ENCODE measurements at regions not wholly inside any gene's neighbourhood (a gene's known extent, or its start where the extent isn't known, plus 50 kb on each side); places are given as distances from the start of the nearest gene placed in this dataset.
"Not testable (repeated sequence)": the region's sequence is repeated elsewhere in the genome, so short reads cannot be mapped to it uniquely, and the experiment has no call there.

DNA sequence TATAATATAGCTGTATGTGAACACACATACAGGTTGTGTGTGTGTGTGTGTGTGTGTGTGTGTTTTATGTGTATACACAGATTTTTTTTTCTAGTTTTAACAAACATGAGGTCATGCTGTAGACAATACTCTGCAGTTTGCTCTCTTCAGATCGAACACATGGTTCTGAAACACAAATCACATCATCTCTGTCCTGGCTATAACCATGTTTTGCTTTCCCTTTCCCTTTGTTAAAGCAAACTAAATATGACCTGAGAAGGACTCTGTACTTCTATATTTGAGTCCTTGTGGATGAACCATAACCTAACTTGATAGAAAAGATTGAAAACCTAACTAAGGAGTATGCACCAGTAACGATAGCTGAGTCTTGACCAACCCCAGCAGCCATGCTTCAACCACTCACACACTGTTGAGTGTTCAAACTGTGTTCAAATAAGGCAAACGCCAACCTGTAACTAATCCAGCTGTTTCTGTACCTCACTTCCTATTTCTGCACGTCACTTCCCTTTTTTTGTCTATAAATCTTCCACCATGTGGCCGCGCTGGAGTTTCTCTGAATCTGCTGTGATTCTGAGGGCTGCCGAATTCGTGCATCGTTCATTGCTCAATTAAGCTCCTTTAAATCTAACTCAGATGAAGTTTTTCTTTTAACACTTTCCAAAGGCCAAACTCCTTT lies 303.8 kb downstream of the HS3ST3B1 start:
- no peak for DNase-seq

DNA sequence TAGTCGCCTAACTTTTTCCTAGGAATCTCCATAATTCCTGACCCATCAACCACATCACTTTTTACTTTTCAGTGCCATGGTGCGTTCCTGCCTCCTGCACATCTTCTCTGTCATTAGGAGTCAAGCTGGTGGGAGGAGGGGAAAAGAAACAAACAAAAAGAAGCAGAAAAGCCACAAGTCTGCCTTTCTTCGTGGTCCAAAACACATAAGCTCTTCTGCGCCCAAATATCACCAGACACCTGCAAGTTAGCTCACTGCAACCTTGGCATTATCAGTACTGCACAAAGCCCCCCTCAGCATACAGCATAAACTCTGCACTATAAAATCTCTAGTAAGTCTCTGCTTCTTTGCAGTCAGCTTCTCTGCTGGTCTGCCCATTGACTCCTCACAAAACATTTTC lies 295.3 kb downstream of the HS3ST3B1 start:
- no peak for DNase-seq

DNA sequence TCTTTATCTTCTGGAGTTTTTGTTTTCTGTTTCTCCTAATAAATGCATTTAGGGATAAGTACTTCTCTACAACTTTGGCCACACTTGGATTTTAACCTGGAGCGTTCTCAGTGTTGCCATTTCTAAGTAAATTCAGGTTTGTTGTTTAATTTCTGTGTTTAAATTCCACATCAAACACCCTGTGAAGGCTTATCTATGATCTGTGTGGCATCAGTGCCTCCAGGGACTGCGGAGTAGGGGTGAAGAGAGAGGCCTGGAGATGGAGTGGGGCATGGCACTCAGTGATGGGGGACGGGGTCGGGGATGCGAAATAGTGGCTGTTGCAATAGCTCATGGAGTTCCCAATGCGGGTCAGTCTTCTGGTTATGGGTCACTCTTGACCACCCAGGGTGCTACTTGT lies 294.8 kb downstream of the HS3ST3B1 start:
- no peak for DNase-seq

DNA sequence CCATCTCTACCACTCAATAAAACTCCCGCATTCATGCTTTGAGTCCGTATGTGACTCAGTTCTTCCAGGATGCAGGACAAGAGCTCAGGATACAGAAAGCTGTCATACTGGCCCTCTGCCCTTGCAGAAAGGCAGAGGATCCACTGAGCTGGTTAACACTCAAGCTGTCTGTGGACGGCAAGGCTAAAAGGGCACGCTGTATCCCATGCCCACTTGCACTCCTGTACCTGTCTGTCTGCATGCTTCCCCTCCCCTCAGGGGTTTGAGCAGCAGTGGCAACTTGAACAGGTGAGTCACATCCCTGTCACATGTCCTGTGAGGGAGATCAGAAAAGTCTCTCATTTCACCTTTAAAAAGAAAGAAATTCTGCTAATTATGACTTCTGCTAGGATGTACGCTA lies 293.8 kb downstream of the HS3ST3B1 start:
- no peak for DNase-seq

DNA sequence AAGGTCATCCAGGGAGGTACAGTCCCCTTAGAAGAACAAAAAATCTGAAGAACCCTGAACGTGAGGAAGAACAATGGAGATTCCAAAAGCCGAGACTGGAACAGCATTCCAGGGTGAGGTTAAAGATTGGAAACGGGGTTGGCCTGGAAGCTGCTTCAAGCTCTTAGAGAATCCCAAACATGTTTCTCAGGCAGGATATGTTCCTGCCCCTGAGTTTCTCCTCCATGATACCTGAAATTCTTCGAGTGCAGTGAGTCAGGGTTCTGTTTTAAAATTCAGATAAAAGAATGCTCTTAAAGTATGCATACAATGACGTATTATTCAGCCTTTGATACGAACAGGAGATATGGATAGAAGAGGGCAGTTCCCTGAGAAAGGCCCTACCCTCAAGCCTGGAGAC lies 293.1 kb downstream of the HS3ST3B1 start:
- no peak for DNase-seq

DNA sequence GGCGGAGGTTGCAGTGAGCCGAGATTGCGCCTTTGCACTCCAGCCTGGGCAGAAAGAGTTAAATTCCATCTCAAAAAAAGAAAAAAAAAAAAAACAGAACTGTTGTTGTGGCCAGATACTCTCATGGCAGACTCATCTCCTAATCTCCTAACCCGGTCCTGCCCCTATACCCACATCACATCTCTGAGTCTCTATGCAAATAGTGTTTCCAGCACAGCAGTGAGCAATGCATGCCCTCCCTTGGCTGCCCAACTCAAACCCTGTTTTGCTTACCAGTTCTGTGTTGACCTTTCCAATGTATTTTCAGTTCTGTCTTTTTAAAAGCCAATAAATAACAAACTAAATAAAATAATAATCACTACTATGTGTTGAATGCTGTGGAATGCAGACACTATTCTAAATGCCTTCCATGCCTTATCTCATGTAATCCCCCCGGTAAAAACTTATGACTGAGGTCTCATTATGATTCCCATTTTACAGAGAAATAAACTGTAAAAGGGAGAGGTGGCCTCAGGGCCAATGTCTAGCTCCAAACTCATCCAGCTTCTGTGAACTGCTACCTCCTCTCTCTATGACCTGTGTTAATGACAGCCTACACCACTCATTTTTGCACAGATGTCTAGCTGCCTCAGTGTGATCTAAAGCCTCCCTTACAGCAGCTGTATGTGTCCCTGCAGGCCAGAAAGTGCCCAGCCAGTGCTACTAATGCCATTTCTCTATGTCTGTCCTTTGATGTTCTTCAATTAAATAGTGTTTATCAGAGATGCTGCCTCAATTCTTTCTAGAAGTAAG lies 289.8 kb downstream of the HS3ST3B1 start:
- DNase-seq = no peak

DNA sequence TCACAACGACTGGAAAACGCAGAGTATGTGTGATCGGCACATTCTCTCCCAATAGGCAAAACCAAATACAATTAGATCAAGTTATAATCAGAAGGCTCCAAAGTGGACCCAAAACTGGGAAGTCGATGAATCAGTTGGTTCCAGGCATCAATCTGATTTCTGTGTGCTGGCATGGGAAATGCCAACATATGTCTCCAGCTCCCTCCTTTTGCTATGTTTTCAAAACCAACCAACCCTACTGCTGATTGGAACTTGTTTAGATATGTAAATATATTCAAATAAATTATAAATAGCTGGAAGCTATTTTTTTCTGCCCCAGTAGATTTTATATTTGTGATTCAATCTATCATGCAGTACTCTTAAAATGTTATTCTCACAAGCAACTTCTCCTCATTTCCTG lies 284.2 kb downstream of the HS3ST3B1 start:
- no peak for DNase-seq

DNA sequence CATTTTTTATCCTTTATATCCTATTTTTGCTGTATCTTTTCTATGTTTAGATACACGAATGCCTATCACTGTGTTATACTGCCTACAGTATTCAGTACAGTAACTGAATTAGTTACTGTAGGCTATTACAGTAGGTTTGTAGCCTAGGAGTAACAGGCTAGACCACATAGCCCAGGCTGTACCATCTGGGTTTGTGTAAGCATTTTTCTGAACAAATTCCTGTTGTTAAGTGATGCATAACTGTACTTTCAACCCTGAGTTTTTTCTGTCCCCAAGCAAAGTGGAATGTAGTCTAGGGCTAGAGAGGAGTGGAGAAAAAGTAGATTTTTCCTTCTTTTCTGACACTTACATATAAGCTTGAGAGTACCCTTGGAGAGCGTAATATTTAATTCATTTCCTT lies 282.1 kb downstream of the HS3ST3B1 start:
- DNase-seq = no peak

DNA sequence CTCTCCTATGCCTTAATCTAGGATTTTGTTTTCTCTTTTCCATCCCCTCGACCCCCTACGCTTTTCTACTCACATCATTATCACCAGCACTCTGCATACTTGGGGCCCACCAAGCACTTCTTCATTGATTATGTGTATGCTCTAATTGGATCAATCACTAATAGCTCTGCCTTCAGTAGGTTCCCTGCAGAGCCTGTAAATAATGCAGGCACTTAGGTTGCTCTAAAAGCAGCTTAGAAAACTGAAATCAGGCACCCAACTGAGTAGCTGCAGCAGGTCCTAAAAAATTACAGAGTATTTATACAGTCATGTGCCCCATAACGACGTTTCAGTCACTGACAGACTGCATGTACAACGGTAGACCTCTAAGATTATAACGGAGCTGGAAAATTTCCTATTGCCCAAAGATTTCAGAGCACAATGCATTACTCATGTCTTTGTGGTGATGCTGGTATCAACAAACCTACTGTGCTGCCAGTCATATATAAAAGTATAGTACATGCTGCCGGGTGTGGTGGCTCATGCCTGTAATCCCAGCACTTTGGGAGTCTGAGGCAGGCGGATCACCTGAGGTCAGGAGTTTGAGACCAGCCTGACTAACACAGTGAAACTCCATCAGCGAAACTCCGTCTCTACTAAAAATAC lies 280.4 kb downstream of the HS3ST3B1 start:
- DNase-seq = no peak

DNA sequence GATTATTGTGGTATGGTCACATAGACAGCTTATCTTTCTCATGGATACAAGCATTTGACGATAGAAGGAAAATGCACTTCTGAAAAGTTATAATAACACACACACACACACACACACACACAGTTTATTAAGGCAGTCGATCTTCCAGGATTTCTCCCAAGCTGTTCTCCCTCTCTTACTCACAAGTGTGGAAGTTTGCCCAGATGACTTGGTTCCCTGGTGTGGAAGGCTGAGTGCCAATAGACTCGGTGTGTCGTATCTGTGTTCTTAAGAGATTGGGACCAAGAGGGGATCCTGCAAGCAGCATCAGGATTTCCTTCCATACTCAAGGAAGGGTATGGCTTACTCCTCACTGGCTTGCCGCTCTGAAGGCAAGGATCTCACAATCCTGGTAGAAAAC lies 279.6 kb downstream of the HS3ST3B1 start:
- no peak for DNase-seq

DNA sequence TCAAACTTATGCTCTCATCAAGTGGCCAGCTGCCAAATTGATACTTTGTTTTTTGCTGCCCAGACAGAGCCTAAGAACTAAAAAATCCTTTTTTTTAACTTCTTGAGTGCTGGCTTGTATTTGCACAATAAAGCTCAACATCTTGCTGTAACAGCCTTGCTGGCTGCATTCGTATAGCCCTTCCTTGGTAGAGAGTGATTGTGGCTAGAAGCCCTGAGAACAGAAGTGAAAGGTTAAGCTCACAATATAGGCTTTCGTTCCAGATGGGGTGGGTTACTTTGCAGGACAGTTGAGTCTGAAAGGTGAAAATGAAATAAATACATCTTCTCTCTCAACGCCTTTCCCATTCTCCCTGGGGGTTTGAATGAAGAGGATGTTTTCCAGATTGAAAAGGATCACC lies 278.8 kb downstream of the HS3ST3B1 start:
- no peak for DNase-seq

DNA sequence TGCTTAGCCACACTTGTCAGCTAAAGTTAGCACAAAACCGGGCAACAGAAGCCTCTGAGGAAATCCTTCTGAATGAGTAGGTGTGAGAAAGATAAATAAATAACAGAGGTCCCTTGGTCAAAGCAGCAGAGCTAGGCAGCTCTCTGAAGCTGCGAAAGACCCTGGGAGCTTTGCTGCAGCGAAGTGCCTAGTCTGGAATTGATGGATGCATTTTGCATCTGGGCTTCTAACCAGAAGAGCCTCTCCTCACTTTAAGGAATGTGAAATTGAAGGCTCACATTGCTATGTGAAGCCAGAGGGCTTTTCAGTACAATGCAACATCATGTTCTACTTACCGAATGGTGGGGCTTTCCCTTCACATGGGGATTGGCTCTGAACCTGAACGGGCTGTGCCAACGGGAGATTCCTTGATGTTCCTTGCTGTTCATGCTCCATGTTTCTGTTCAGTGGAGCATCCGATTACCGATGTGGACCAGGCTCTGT lies 274.6 kb downstream of the HS3ST3B1 start:
- DNase-seq = no peak

DNA sequence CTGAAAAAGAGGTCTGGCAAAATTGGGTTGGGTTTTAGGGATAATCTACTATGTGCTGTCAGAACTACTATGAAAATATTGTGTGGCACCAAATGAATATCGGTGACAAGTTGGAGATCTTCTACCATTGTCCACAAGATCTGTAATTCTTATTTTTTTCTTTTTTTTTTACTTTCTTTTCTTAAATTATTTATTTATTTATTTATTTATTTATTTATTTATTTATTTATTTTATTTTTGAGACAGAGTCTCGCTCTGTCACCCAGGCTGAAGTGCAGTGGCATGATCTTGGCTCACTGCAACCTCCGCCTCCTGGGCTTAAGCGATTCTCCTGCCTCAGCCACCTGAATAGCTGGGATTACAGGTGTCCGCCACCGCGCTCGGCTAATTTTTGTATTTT lies 259.4 kb downstream of the HS3ST3B1 start:
- not testable (repeated sequence) for DNase-seq

DNA sequence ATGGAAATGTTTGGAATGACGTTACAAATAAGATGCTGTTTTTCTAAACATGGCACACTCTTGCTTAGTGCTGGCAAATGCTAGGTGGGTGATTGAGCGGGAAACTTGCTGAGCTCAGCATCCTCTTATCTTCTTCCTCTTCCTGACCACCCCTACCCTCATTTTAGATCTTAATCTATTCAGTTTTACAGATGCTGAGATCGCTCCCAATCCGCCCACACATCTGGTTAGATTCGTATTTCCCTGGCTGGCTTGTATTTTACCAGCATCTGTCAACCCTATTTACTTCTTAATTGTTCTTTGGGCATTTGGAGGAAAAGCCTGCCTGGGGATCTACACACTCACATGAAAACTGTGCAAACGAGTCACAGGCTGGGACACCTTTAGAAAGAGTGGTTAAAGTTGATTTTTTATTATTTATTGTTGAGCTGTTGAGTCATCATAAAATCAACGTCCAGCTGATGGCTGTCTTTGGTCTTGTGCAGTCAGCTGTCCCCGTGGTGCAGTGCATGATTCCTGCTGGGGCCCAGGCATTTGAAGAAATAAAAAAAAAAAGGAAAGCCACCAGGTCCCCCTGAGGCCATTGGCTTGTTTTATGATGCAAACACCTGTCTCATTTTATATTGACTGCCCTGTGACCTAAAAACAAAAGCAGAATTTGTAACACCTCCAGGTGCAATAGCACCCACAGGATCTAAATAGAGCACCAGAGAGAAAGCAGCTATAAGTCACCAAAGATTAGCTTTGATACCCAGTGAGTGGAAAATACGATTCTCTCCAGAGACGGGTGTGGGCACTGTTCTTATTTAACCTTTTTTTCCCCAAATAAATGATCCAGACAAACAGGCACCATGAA lies 258.6 kb downstream of the HS3ST3B1 start:
- DNase-seq = no peak

DNA sequence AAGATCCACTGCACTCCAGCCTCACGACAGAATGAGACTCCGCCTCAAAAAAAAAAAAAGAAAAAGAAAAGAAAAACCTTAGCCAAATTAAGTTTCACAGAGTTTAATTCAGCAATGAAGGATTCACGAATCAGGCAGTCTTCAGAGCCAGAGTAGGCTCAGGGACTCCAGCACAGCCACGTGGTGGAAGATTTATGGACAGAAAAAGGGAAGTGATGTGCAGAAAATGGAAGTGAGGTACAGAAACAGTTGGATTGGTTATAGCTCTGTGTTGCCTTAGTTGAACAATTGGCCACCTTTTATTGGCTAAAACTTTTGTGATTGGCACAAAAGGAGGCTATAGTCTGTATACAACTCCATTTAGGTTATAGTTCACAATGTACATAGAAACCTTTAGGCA lies 256.6 kb downstream of the HS3ST3B1 start:
- no peak for DNase-seq

DNA sequence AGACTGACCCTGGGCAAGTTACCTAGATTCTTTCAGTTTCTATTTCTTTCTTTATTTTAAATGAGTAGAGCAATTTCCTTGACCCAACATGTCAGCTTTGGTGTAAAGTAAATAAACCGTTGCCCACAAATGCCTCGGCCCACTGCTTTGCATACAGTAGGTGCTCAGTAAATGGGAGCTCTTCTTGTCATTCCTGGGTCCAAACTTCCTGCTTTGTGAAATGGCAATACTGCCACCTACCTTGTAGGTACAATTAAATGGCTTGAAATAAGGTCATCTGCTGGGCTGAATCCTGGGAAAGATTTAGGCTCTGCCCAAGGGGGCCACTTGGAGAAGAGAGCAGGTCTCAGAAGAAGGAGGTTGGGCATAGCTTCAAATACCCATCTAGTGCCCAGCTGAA lies 253.0 kb downstream of the HS3ST3B1 start:
- DNase-seq = no peak

DNA sequence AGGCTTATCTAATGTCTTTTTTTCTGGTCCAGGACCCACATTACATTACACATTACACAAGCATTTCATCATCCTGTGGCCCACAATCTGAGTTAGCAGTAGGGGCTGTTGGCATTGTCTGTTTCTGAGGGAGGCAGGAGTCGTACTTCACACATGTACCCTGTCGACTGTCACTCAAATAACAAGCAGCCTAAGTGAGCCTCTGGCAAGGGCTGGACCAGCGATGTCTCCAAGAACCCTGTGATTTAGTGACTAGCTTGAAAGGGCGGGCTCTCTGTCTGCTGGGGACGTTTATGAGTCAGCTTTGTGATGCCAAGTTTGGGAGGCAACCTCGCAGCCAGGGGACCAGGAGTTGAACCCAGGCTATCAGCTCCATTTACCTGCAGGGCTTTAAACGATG lies 251.4 kb downstream of the HS3ST3B1 start:
- DNase-seq = no peak

DNA sequence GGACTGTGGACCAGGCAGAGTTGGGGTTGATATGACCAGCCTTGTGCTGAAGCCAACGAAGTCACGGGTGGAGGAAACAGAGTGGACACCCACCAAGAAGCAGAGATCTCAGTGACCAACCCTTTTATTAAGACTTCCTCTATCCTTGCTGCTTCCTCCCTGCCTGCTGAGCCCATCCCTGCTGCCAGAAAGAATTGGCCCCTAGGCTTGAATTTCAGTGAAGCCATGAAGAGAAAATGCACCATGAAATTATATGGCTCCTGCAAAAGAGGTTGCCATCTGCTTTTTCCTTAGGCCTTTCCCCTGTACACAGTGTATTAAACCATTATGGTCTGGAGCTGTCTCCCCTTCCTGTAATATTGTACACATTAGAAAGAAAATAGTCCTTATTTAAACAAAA lies 246.7 kb downstream of the HS3ST3B1 start:
- no peak for DNase-seq

DNA sequence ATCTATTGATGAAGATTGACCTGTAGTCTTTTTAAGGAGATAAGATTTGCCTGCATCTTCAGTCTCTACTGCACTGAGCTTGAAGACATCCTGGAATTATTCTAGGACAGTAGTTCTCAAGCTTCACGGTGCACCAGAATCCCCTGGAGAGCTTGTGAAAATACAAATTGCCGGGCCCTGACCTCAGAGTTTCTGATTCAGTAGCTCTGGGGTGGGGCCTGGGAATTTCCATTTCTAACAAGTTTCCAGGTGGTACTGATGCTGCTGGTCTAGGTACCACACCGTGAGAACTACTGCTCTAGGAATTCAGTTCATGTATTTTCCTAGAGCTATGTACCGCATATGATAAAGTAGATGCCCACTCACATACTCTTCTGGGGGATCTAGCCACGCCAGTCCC lies 246.1 kb downstream of the HS3ST3B1 start:
- no peak for DNase-seq

DNA sequence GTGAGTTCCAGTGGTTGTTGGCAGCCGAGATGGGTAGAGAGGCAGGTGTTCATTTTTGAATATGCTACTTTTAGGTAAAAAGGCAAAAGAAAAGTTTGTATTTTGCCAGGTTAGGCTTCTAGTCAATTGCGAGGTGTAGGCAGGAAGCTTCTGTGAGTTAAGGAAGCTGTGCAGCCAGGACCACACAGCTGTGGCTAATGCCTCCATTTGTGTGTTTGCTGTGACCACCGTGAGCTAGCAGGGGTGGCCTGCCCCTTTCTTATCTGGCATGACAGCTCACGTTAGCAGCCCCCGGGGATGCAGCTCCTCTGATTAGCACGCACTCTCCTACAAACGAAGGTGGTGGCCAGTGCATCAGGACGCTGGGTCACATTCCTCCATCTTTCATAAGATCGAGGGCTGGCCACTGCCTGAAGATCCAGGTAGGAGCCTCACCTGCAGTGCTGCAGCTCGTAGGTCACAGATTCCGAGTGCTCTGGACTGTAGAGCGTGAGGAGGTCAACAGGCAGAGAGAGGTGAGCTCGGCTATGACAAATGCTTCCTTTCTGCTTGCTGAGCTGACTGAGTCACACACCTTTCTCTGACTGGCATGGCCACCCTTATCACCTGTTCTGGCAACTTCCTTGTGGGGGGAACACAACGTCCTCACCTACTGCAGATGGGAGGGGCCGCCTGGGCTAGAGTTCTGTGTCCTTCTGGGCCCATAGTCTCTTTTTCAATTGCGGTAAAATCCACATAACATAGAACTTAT lies 244.4 kb downstream of the HS3ST3B1 start:
- DNase-seq = no peak

DNA sequence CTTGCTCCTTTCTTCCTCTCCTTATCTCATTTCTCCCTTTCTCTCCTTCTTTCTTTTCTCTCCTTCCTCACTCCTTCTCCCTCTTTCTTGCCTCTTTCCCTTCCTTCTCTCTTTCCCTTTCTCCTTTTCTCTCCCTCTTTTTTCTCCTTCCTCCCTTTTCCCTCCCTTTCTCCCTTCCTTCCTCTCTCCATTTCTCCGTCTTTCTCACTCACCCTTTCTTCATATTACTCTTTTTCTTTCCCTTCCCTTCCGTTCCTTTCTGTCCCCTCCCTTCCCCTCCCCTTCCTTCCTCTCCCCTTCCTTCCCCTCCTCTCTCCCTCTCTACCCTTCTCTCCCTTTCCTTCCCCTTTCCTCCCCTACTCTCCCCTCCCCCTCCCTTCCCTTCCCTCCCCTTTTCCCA lies 240.8 kb downstream of the HS3ST3B1 start:
- no peak for DNase-seq

DNA sequence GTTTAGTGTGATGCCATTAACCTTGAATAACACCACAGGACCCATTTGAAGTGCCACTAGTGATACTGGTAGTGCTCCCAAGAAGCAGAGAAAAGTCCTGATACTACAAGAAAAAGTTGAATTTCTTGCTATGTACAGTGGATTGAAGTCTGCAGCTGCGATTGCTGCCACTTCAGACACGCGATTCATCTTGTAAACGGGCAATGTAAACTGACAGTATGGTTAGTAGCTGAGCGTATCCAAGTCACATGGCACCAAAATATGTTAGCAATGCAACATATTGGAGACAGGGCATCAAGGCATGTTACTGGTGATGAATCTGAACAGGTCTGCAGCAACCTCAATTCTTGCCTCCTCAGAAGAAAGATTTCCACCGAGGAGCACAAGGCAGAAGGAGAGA lies 238.9 kb downstream of the HS3ST3B1 start:
- no peak for DNase-seq

Data from occipital lobe (tissue), 1 donor.